H54 (cell line): ENCODE measurements at regions not wholly inside any gene's neighbourhood (a gene's known extent, or its start where the extent isn't known, plus 50 kb on each side); places are given as distances from the start of the nearest gene placed in this dataset.
A peak's percentile ranks its signal among the peaks of the same experiment; 100 is the strongest.

Experiments
- DNase-seq: peaks from one replicate; pipeline ENCODE4 v3.0.0; 2011; ENCODE audit warnings: low spot score, mixed read lengths; ENCODE audit not compliant: insufficient read length
- FAIRE-seq: peaks from 3 replicates; lab custom pipeline; 2011; peaks lifted over from hg19 to GRCh38; lab: Jason Lieb, UNC
- POLR2A ChIP-seq: IDR thresholded peaks from 2 replicates; pipeline ENCODE4 v1.6.1; 2011; ENCODE audit warnings: low read depth, mild to moderate bottlenecking, low read length

- no peak for TF ChIP-seq POLR2A
- no peak for DNase-seq
Observed at GRCh38 chr6:44036699-44037101, 90.6 kb downstream of the MRPL14 start.

GRCh38 chr6:44036196-44036595 lies 91.1 kb downstream of the MRPL14 start:
- TF ChIP-seq POLR2A, result no peak
- DNase-seq (peak; percentile 64), FAIRE-seq (no peak)

More at GRCh38 chr6:44036699-44037101, 90.6 kb downstream of the MRPL14 start:
- FAIRE-seq, result no peak

DNA sequence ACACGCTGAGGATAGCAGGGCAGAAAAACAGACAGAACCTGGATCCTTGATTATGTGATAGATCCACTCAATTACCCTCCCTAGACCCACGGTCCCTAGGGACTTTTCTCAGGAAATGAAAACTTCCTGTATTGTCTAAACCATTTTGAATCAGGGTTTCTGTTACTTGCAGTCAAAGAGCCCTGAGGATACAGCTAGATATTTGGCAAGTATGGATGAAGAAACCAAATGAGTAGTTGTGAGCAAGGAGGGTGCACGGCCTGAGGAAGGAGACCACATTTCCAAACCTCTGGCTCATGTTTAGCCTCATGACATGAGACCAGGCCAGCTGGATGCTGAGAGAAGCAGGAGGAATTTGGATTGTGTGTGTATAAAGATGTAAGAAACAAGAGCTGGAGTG lies 91.6 kb downstream of the MRPL14 start:
- DNase-seq (no peak), FAIRE-seq (no peak)
- no peak for TF ChIP-seq POLR2A

DNA sequence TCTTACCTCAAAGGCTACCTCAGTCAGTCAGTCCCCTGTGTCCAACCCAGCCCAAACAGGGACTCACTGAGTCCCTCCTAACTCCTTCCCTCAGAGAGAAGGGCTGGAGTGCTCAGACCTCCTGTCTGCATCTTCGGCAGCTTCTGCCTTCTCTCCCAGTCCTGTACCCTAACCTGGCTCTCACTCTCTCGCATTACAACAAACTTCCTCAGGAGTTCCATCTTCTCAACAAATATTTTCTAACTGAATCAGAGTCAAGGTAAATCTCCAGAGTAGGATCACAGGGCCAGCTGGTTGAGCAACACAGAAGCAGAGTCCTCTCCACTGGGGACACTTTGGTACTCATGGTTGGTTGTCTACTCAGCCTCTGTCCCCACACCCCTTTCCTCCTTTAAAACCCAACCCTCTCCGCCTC lies 92.3 kb downstream of the MRPL14 start:
- DNase-seq, result no peak
- no peak for FAIRE-seq
- TF ChIP-seq POLR2A, result no peak

DNA sequence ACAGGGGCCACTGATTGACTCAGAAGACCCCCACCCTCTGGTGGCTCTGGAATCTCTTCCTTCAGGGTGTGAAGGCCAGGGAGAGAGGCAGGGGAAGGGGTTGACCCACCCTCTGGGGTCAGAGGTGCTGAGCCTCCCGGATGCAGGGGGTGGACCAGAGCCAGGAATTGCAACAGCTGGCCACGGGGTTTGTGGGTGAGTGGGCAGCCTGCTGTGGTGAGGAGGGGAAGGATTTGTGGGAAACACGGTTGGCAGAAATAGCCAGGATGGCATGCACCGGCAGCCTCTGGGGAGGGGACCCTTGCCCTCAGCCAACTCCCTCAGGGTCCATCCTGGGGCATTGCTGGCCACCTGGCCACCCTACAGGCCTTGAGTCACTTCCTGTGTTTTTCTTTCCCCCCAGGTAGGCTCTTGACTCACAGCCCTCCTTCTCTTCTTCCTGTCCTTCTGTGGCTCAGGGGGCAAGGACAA lies 92.8 kb downstream of the MRPL14 start:
- FAIRE-seq, result no peak
- peak; percentile 45 for DNase-seq
- TF ChIP-seq POLR2A, result no peak

- FAIRE-seq, result no peak
Observed at GRCh38 chr6:44030812-44031454, 96.3 kb downstream of the MRPL14 start.

DNA sequence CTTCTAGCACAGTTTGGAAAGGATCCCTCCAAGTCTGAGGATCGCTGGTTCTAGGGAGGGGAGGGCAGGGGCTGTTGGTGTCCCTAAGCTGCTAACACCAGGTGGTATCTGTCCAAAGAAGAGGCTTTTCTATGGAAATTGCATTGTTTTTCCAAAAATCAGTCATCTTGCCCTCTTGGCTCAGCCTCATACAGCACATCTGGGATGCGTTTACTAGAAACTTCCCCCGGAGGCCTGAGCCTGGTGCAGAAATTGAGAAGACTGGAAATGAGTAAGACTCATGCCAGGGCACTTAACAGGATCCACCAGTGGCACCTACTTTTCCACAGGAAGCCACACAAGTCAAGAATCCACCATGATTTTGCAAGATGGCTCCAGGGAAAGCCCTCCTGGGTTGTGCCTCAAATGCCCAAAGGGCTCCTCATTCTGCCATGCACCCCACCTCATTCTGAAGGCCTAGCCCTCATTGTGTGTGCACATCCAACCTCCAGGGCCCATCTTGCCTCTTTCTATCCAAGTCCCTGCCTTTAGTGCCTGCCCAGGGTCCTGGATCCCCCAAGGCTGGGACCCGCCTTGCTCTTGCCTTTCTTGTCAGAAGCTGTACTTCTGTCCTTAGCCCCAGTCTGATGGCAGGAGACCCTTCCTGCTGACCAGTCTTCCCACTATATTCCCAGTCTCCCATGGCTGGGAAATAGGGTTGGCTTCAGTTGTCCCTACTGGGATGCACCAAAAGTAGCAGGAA lies 97.6 kb downstream of the MRPL14 start:
- no peak for FAIRE-seq
- TF ChIP-seq POLR2A, result no peak
- DNase-seq, result no peak

More at GRCh38 chr6:44030812-44031454, 96.3 kb downstream of the MRPL14 start:
- no peak for DNase-seq
- no peak for TF ChIP-seq POLR2A

DNA sequence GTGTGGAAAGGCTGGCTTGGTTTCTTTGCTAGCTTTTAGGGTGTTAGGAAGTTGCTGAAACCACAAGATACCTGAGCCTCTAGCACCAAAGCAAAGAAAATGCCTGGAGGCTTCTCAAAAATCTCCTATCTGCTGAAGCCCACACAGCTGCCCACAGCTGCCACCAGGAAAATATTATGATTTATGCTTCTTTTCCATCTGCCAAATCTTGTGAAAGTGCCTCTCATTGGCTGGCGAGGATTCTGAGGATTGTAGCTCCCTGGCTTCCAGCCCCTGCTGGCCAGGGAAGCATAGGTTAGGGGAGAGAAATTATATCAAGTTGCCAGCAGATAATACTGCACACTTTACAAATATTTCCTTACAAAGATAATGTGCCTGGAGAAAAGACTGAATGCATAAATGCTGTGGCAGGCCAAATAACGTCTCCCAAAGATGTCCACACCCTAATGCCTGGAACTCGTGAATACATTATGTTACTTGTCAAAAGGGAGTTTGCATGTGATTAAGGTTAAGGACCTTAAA lies 98.4 kb downstream of the MRPL14 start:
- TF ChIP-seq POLR2A, result no peak
- FAIRE-seq (no peak), DNase-seq (no peak)

DNA sequence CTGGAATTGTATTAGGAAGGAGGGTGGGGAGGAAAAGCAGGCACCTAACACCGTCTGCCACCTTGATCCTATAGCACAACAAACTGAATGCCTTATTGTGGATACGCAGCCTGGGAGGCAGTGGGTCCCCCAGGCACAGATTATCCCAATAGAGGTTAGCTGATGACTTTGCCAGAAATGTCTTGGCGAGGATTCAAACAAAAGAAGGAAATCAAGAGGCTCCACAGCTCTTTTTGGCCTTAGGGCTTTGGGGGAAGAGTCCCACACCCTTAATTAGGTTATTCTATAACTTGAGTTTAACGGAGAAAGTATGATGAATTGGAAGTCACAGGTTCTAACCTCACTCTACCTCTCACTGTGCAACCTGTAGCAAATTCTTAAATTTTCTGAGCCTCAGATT lies 102.0 kb downstream of the MRPL14 start:
- no peak for FAIRE-seq
- DNase-seq, result no peak
- TF ChIP-seq POLR2A, result no peak

DNA sequence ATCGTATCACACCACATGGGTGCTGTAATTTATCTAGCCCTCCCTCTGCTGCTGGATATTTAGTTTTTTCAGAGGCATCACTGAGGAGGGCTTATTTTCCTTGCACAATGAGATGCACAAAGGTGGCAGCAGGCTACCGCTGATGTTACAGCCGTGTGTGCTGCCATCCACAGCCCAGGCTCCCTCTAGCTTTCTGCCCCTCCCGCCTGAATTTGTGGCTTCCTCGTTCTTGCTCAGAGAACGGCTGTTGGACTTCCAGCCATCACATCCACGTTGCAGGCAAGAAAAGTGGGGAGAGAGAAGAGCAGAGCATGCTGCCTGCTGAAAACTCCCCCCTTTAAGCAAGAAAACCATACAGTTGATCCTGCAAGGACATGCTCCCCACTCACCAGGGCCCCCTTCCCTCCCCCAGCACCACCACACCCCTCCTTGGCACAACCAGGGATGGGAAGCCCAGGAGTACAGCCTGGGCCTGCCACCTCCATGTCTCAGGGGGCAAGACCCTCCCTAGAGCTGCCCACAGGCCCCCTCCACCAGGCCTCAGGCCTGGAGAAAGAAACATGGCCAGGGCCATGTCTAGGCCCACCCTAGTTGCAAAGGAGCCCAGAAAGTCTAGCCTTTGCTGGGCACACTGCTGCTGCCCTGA lies 102.6 kb downstream of the MRPL14 start:
- TF ChIP-seq POLR2A, result no peak
- DNase-seq (no peak), FAIRE-seq (no peak)

DNA sequence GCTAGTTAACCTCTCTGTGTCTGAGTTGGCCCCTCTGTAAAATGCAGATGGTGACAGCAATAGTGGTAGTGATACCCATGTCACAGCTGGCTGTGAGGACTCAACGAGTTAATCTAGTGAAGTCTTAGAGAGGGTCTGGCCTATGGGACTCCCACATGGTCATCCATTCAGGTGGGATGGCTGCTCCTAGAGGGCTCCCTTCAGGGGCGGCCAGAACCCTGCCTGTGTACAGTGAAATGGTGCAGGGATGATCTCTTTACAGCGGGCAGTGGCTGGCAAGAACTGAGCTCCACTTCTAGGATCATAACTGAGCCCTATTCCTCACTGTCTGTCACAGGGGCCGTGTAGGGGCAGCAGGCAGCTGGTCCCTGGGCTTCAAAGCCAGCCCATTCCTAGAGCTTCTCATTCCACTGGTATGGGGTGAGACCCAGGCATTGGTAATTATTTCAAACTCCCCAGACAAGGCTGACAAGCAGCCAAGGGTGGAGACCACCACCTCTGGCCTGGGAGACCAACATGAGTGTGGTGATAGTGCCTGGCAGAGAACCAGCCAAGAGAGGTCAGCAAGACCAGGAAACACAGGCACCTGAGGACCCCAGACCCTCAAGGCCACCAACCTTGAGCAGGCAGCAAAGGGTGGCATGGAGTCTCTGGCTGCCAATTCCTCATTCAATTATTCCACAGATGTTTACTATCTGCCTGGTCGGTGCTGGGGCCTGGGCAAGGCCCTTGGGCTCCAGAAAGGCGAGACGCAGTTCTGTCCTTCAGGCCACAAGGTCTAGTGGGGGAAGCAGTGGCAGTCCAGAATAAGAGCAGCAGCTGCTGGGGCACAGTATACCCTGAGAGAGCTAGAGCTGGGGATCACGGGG lies 103.4 kb downstream of the MRPL14 start:
- FAIRE-seq (no peak), DNase-seq (no peak)
- TF ChIP-seq POLR2A, result no peak

- TF ChIP-seq POLR2A, result no peak
- DNase-seq (no peak), FAIRE-seq (no peak)
Observed at GRCh38 chr6:44022671-44023352, 104.4 kb downstream of the MRPL14 start.

GRCh38 chr6:44022296-44022661 lies 105.0 kb downstream of the MRPL14 start:
- DNase-seq, result peak; percentile 47
- FAIRE-seq, result no peak
- no peak for TF ChIP-seq POLR2A
